ENCODE measurements at regions not wholly inside any gene's neighbourhood (a gene's known extent, or its start where the extent isn't known, plus 50 kb on each side); places are given as distances from the start of the nearest gene placed in this dataset.

DNA sequence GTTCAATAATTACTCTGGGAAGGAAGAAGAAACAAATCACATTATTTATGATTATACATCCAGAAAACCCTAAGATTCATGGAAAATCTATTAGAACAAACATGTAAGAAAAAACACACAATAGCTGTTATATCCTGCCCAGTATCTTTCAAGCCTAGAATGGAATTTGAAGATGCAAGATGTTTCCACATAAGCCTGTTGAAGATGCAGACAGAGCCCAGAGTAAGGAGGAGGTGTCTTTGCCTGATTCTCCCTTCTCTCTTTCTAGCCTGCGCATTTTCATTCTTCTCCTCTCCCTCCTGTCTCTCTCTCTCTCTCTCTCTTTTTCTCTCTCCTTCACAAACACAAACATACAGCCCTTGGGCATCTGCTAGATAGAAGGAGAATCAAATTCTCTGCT is 170.1 kb upstream of the INHBA start:
- WGBS, 2 donors: 90 to 98% methylated on average over 1 of the region's 1 CpG
- Histone ChIP-seq H3K9me3 (ENCODE audit: control insufficient read depth, low read length) (peaks cover 2% of the 10 kb centered on the region), H3K27me3 (ENCODE audit: control insufficient read depth in 1 of 2, insufficient read depth in 2 of 2, low read length in 1 of 2) (no peaks in the 10 kb centered on the region), H3K36me3 (ENCODE audit: control insufficient read depth in 1 of 2, insufficient read depth in 2 of 2, low read length in 1 of 2) (no peaks in the 10 kb centered on the region), H3K27ac (ENCODE audit: low read depth in 1 of 2, low read length in 2 of 2) (no peak overlapping the region), H3K4me1 (ENCODE audit: control insufficient read depth in 1 of 2, insufficient read depth in 2 of 2, low read length in 2 of 2) (peaks cover 0 to 6% of the 10 kb centered on the region in 2 donors), H3K4me3 (ENCODE audit: low read length in 2 of 2) (no peak overlapping the region)
- DNase-seq (no peak), ATAC-seq (ENCODE audit: low FRiP score) (no peak)
- intact Hi-C loops (cut with DNase I): no loop called here

DNA sequence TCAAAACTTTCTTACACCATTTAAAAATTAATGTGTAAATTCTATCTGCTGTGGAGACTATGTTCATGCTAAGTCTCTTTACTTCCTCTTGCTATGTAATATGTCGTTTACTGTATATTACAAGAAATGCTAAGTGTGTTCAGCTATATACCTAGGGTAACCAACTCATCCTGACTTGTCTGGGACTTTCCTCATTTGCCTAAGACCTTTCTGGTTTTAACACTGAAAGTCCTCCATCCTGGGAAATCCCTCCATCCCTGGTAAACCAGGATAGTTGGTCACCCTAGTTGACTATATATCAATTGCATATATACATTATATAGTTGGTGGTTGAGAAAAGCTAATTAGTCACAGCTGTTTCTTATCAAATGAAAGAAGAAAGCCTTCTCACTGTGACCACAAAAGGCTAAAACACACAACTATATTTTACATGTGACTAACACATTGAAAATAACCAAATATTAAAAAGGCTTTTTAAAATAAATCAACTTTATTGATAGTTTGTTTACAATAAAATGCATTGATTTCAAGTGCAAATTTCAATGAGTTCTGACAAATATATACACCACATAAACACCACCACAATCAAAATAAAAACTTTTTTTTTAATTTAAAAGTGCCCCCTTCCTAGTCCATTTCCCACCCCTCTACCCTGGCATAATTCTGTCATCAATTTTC is 167.7 kb upstream of the INHBA start:
- Histone ChIP-seq H3K9me3 (ENCODE audit: control insufficient read depth, low read length) (peaks cover 2% of the 10 kb centered on the region), H3K27me3 (ENCODE audit: control insufficient read depth in 1 of 2, insufficient read depth in 2 of 2, low read length in 1 of 2) (no peaks in the 10 kb centered on the region), H3K27ac (ENCODE audit: low read depth in 1 of 2, low read length in 2 of 2) (no peak overlapping the region), H3K4me3 (ENCODE audit: low read length in 2 of 2) (no peak overlapping the region), H3K4me1 (ENCODE audit: control insufficient read depth in 1 of 2, insufficient read depth in 2 of 2, low read length in 2 of 2) (peaks cover 0 to 8% of the 10 kb centered on the region in 2 donors), H3K36me3 (ENCODE audit: control insufficient read depth in 1 of 2, insufficient read depth in 2 of 2, low read length in 1 of 2) (no peaks in the 10 kb centered on the region)
- ATAC-seq (ENCODE audit: low FRiP score) (no peak), DNase-seq (no peak)
- intact Hi-C loops (cut with DNase I): no loop called here
- 93 to 94% methylated on average over 1 of the region's 1 CpG for WGBS, 2 donors

DNA sequence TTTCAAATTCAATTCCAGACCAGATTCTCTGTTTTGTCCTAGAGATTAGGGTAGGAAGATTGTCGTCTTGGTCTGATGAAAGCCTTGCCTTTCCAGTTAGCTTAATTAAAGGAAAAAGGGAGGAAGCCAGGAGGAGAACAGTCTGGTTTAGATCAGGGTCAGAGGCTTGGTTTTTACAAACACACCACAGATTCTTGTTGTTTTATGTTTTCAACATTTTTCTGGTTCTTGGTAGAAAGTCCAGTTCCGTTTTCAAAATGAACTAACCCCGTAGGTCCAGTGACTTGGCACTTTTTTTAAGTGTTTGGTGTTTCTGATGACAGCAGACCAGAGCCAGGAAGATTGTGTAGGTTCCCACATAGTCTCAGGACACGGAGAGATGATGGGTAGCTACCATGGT is 167.1 kb upstream of the INHBA start:
- H3K4me1 ChIP-seq (ENCODE audit: control insufficient read depth in 1 of 2, insufficient read depth in 2 of 2, low read length in 2 of 2): peaks cover 0 to 8% of the 10 kb centered on the region in 2 donors
- intact Hi-C loops (cut with DNase I): no loop called here
- no peaks in the 10 kb centered on the region for H3K36me3 ChIP-seq (ENCODE audit: control insufficient read depth in 1 of 2, insufficient read depth in 2 of 2, low read length in 1 of 2)
- H3K27me3 ChIP-seq (ENCODE audit: control insufficient read depth in 1 of 2, insufficient read depth in 2 of 2, low read length in 1 of 2): no peaks in the 10 kb centered on the region
- peaks cover 2% of the 10 kb centered on the region for H3K9me3 ChIP-seq (ENCODE audit: control insufficient read depth, low read length)
- no peak for ATAC-seq (ENCODE audit: low FRiP score)
- no peak for DNase-seq
- H3K27ac ChIP-seq (ENCODE audit: low read depth in 1 of 2, low read length in 2 of 2): no peak overlapping the region
- 16 to 17% methylated on average over 4 of the region's 4 CpGs for WGBS, 2 donors
- H3K4me3 ChIP-seq (ENCODE audit: low read length in 2 of 2): peak overlapping the region in 1 of 2 donors; percentile 26

DNA sequence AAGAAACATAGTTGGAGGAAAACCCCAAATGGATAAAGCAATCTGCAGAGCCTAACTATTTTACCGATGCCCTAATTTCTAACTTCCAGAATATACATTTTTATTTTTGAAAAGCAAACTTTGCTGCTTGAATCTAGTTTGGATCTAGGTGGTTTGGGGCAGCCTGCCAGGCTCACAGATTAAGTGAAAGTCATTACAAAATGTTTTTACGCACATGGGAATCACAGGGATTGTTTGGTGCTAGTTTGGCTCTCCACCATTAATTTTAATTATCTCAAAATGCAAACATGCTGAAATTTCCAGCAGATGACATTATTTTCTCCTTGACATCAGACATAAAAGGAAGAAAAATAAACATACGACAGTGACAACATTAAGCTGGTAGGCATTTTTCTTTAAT is 166.7 kb upstream of the INHBA start:
- Histone ChIP-seq H3K27me3 (ENCODE audit: control insufficient read depth in 1 of 2, insufficient read depth in 2 of 2, low read length in 1 of 2) (no peaks in the 10 kb centered on the region), H3K36me3 (ENCODE audit: control insufficient read depth in 1 of 2, insufficient read depth in 2 of 2, low read length in 1 of 2) (no peaks in the 10 kb centered on the region), H3K27ac (ENCODE audit: low read depth in 1 of 2, low read length in 2 of 2) (no peak overlapping the region), H3K4me1 (ENCODE audit: control insufficient read depth in 1 of 2, insufficient read depth in 2 of 2, low read length in 2 of 2) (peaks cover 0 to 8% of the 10 kb centered on the region in 2 donors), H3K4me3 (ENCODE audit: low read length in 2 of 2) (peak overlapping the region in 1 of 2 donors; percentile 26), H3K9me3 (ENCODE audit: control insufficient read depth, low read length) (peaks cover 2% of the 10 kb centered on the region)
- intact Hi-C loops (cut with DNase I): no loop called here
- 30 to 32% methylated on average over 3 of the region's 3 CpGs for WGBS, 2 donors
- ATAC-seq (ENCODE audit: low FRiP score) (no peak), DNase-seq (no peak)

DNA sequence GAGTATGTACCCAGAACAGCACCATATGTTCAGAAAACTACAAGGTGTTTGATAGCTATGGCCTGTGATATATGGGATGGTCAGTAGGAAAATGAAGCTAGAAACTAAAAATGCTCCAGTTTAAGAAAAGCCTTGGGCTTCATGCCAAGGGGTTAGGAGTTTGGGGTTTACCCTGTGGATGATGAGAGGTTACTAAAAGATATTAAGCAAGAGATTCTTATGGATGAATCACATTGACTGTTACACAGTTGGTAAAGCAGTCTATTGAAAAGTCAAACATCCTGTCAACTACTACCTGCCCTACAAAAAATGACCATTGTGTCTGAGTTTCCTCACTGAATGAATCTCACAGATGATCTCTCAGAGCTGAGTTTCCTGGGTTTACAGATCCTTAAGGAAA is 166.2 kb upstream of the INHBA start:
- H3K27me3 ChIP-seq (ENCODE audit: control insufficient read depth in 1 of 2, insufficient read depth in 2 of 2, low read length in 1 of 2): no peaks in the 10 kb centered on the region
- ATAC-seq (ENCODE audit: low FRiP score): no peak
- DNase-seq: no peak
- H3K27ac ChIP-seq (ENCODE audit: low read depth in 1 of 2, low read length in 2 of 2): no peak overlapping the region
- H3K4me1 ChIP-seq (ENCODE audit: control insufficient read depth in 1 of 2, insufficient read depth in 2 of 2, low read length in 2 of 2): peaks cover 0 to 8% of the 10 kb centered on the region in 2 donors
- peaks cover 3% of the 10 kb centered on the region for H3K9me3 ChIP-seq (ENCODE audit: control insufficient read depth, low read length)
- intact Hi-C loops (cut with DNase I): no loop called here
- no peaks in the 10 kb centered on the region for H3K36me3 ChIP-seq (ENCODE audit: control insufficient read depth in 1 of 2, insufficient read depth in 2 of 2, low read length in 1 of 2)
- no peak overlapping the region for H3K4me3 ChIP-seq (ENCODE audit: low read length in 2 of 2)

DNA sequence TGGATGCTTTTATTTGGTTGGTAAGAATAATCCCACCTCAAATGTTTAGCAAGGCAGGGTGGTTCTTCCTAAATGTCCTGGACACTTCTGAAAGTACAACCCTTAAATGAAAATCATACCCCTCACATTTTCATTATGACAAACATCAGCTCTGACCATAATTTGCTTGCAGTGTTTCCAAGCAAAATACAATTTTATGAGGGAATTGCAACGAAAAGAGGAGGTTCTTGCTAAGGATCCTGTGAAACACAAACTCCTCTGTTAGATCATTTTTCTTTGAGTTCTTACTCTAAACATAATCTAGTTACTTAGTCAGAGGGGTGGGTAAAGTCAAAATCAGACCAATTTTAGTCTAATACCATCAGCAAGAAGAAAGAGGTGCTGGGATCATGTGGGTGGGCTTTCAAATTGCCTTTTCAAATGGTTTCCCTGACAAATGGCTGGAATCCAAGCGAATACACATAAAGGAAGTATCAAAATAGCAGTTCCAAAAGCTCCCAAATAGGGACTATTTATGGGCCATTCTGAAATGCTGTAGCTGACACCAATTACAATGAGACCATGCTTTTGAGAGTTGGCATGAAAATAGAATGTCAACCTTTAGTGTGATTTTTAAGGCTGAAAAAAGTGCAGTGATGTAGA is 164.9 kb upstream of the INHBA start:
- H3K9me3 ChIP-seq (ENCODE audit: control insufficient read depth, low read length): peaks cover 3% of the 10 kb centered on the region
- no peak for ATAC-seq (ENCODE audit: low FRiP score)
- H3K4me1 ChIP-seq (ENCODE audit: control insufficient read depth in 1 of 2, insufficient read depth in 2 of 2, low read length in 2 of 2): peaks cover 0 to 8% of the 10 kb centered on the region in 2 donors
- H3K27me3 ChIP-seq (ENCODE audit: control insufficient read depth in 1 of 2, insufficient read depth in 2 of 2, low read length in 1 of 2): no peaks in the 10 kb centered on the region
- H3K36me3 ChIP-seq (ENCODE audit: control insufficient read depth in 1 of 2, insufficient read depth in 2 of 2, low read length in 1 of 2): no peaks in the 10 kb centered on the region
- no peak overlapping the region for H3K4me3 ChIP-seq (ENCODE audit: low read length in 2 of 2)
- intact Hi-C loops (cut with DNase I): no loop called here
- no peak for DNase-seq
- no peak overlapping the region for H3K27ac ChIP-seq (ENCODE audit: low read depth in 1 of 2, low read length in 2 of 2)
- 7 to 27% methylated on average over 2 of the region's 2 CpGs for WGBS, 2 donors

DNA sequence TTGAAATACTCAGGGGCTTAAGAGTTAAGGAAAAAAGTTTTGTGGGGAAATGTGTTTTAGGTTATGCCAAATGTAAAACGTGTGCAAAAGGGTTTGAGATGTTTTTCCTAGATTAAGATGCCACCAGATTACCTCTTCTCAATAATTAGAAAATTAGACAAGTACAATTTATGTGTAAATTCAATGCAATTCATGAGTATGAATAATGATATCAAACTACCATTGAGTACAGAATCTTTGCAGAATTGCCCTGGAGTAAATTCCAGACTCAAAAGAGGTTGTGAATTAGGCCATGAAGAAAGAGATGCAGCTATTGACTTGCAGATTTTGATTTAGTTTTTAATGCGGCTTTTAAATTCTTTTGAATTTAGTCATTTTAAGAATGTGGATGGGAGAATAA is 159.4 kb upstream of the INHBA start:
- H3K4me1 ChIP-seq (ENCODE audit: control insufficient read depth in 1 of 2, insufficient read depth in 2 of 2, low read length in 2 of 2): peaks cover 0 to 2% of the 10 kb centered on the region in 2 donors
- no peaks in the 10 kb centered on the region for H3K27me3 ChIP-seq (ENCODE audit: control insufficient read depth in 1 of 2, insufficient read depth in 2 of 2, low read length in 1 of 2)
- H3K27ac ChIP-seq (ENCODE audit: low read depth in 1 of 2, low read length in 2 of 2): no peak overlapping the region
- ATAC-seq (ENCODE audit: low FRiP score) (no peak), DNase-seq (no peak)
- 71 to 79% methylated on average over 2 of the region's 2 CpGs for WGBS, 2 donors
- H3K4me3 ChIP-seq (ENCODE audit: low read length in 2 of 2): no peak overlapping the region
- intact Hi-C loops (cut with DNase I): no loop called here
- no peaks in the 10 kb centered on the region for H3K36me3 ChIP-seq (ENCODE audit: control insufficient read depth in 1 of 2, insufficient read depth in 2 of 2, low read length in 1 of 2)
- peaks cover 1% of the 10 kb centered on the region for H3K9me3 ChIP-seq (ENCODE audit: control insufficient read depth, low read length)

DNA sequence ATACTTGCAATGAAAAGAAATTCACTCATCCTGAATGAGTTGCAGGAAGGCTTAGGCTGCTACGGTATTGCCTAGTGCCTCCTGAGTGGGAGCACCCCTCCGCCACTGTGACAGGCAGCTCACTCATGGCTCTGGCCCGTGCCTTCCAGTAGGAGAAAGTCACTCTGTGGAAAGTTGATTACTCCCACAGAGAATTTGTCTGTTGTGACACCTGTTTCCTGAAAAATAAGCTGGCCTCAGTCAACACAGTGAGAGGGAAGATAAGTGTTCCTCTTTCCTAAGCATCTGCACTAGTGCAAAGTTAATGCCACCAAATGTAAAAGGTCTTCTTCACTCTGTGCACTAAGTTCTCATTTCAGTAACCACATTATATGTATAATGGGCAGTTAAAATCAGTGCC is 158.8 kb upstream of the INHBA start:
- 69 to 75% methylated on average over 3 of the region's 3 CpGs for WGBS, 2 donors
- no peak for ATAC-seq (ENCODE audit: low FRiP score)
- Histone ChIP-seq H3K4me3 (ENCODE audit: low read length in 2 of 2) (no peak overlapping the region), H3K4me1 (ENCODE audit: control insufficient read depth in 1 of 2, insufficient read depth in 2 of 2, low read length in 2 of 2) (peaks cover 0 to 2% of the 10 kb centered on the region in 2 donors), H3K36me3 (ENCODE audit: control insufficient read depth in 1 of 2, insufficient read depth in 2 of 2, low read length in 1 of 2) (no peaks in the 10 kb centered on the region), H3K27ac (ENCODE audit: low read depth in 1 of 2, low read length in 2 of 2) (no peak overlapping the region), H3K27me3 (ENCODE audit: control insufficient read depth in 1 of 2, insufficient read depth in 2 of 2, low read length in 1 of 2) (no peaks in the 10 kb centered on the region), H3K9me3 (ENCODE audit: control insufficient read depth, low read length) (peaks cover 1% of the 10 kb centered on the region)
- intact Hi-C loops (cut with DNase I): no loop called here
- DNase-seq: no peak

DNA sequence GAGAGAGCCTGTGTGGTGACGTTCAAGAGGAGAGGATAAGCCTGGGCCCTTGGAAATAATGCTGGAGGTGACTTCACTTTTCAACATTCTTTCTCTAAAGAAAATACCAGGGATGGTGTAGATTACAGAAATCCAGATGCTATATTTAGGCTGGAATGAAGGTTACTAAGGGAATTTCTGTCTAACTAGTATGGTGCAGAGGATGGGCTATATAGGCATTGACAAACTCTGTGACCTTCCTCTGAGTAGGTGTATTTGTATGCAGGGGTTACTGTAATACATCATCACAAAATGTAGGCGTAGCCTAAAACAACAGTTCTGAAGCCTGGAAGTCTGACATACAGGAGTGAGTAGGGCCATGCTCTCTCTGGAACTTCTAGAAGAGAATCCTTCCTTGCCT is 155.3 kb upstream of the INHBA start:
- intact Hi-C loops (cut with DNase I): no loop called here
- peaks cover 0 to 2% of the 10 kb centered on the region in 2 donors for H3K4me1 ChIP-seq (ENCODE audit: control insufficient read depth in 1 of 2, insufficient read depth in 2 of 2, low read length in 2 of 2)
- H3K9me3 ChIP-seq (ENCODE audit: control insufficient read depth, low read length): no peaks in the 10 kb centered on the region
- DNase-seq (no peak), ATAC-seq (ENCODE audit: low FRiP score) (no peak)
- WGBS, 2 donors: 37 to 48% methylated on average over 2 of the region's 2 CpGs
- no peaks in the 10 kb centered on the region for H3K36me3 ChIP-seq (ENCODE audit: control insufficient read depth in 1 of 2, insufficient read depth in 2 of 2, low read length in 1 of 2)
- no peaks in the 10 kb centered on the region for H3K27me3 ChIP-seq (ENCODE audit: control insufficient read depth in 1 of 2, insufficient read depth in 2 of 2, low read length in 1 of 2)
- no peak overlapping the region for H3K27ac ChIP-seq (ENCODE audit: low read depth in 1 of 2, low read length in 2 of 2)
- H3K4me3 ChIP-seq (ENCODE audit: low read length in 2 of 2): no peak overlapping the region

Measured in aorta (tissue), 5 donors.